GM23338 (cell line): ENCODE measurements at regions not wholly inside any gene's neighbourhood (a gene's known extent, or its start where the extent isn't known, plus 50 kb on each side); places are given as distances from the start of the nearest gene placed in this dataset.

Source experiments
- CTCF ChIP-seq, 2 experiments: fragments of 200-600 bp in 1 of 2; sonication (generic) in 1 of 2; conservative IDR thresholded peaks; 2 replicates each; pipeline versions ENCODE4 v1.5.1 to v1.6.1; 2016 to 2017; ENCODE audit warnings: antibody characterized with exemption in 2 of 2, low read depth in 2 of 2, mild to moderate bottlenecking in 2 of 2, moderate library complexity in 1 of 2
- EZH2 ChIP-seq: fragments of 200-600 bp; sonication (generic); IDR thresholded peaks from one replicate; pipeline ENCODE4 v1.8.0; 2017; ENCODE audit warnings: antibody characterized with exemption, mild to moderate bottlenecking, low read depth; ENCODE audit not compliant: unreplicated experiment
- REST ChIP-seq: IDR thresholded peaks from one replicate; pipeline ENCODE4 v1.6.1; 2018; ENCODE audit warnings: antibody characterized with exemption; ENCODE audit not compliant: unreplicated experiment
- ZNF114 ChIP-seq: fragments of 250-450 bp; sonication (Bioruptor Pico); IDR thresholded peaks from 2 replicates; pipeline ENCODE4 v1.5.0; 2020; ENCODE audit warnings: mild to moderate bottlenecking, moderate library complexity

- no peak for TF ChIP-seq REST
- no peak for TF ChIP-seq ZNF114 (CRISPR knock-in tag)
- TF ChIP-seq EZH2: no peak
- TF ChIP-seq CTCF (conservative IDR thresholded peaks at IDR 0.05; ENCODE audit: low read depth in 2 of 2): no peak
Observed at GRCh38 chr2:16018277-16019059, 78.1 kb downstream of the MYCN start.
